ENCODE measurements at regions not wholly inside any gene's neighbourhood (a gene's known extent, or its start where the extent isn't known, plus 50 kb on each side); places are given as distances from the start of the nearest gene placed in this dataset.

GRCh38 chr13:44058624-44059215, 179.0 kb downstream of the LACC1 start:
- TF ChIP-seq CTCF (tag by site-specific recombination; IDR thresholded peaks at IDR 0.05): no peak
- no peak for TF ChIP-seq ZNF184 (tag by site-specific recombination; IDR thresholded peaks at IDR 0.05)
- no peak for TF ChIP-seq ZNF335 (tag by site-specific recombination; conservative IDR thresholded peaks at IDR 0.05)
- TF ChIP-seq ZBTB26 (tag by site-specific recombination; optimal IDR thresholded peaks at IDR 0.05): no peak
- TF ChIP-seq ZBTB7A (tag by site-specific recombination; IDR thresholded peaks at IDR 0.05; ENCODE audit: low read depth): no peak
- no peak for TF ChIP-seq ZNF514 (tag by site-specific recombination; IDR thresholded peaks at IDR 0.05)
- no peak for TF ChIP-seq ZNF513 (tag by site-specific recombination; IDR thresholded peaks at IDR 0.05)
- TF ChIP-seq ZEB2 (tag by site-specific recombination; IDR thresholded peaks at IDR 0.05): no peak
- no peak for TF ChIP-seq OSR2 (tag by site-specific recombination; IDR thresholded peaks at IDR 0.05)
- TF ChIP-seq YY1 (tag by site-specific recombination; IDR thresholded peaks at IDR 0.05): no peak
- no peak for TF ChIP-seq PRDM4 (tag by site-specific recombination; IDR thresholded peaks at IDR 0.05)
